ENCODE measurements at regions not wholly inside any gene's neighbourhood (a gene's known extent, or its start where the extent isn't known, plus 50 kb on each side); places are given as distances from the start of the nearest gene placed in this dataset.

DNA sequence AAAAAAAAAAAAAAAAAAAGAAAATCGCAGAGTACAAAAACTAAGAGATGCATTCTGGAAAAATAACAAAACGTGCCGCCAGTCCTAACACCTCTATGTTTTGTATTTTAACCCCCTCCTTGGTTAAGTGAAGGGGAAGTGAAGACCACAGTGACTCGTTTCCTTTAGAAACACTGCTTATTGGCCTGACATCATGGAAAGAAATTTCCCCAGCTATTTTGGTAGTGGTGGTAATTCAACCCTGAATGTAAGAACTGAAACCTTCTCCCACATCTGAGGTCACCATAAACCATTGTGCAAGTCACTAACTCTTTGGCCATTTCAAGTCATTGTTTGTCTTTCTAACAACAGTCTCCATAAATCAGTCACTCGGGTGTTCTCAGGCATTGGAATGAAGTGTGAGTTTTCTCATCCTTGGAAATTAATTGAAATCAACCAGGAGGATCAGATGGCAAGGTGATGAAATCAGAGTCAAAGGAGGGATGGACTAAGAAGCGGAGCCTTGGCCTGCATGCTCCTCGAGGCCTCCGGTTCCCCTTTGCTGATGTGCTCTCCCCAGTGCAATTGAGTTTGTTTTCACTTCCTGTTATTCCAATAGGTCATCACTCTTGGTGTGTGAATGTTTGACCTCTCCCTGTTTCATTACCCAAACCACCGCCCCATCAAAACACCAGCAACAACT, 443.9 kb downstream of the FGF9 start:
- Histone ChIP-seq H3K9ac (ENCODE audit: extremely low read depth, insufficient read length, low read length) (no peak overlapping the region), H2BK20ac (ENCODE audit: low read depth, low read length, poor library complexity, severe bottlenecking) (no peak overlapping the region), H3K18ac (ENCODE audit: insufficient read length, low read depth, low read length) (no peak overlapping the region), H3K79me2 (ENCODE audit: insufficient read depth, low read length) (no peaks in the 10 kb centered on the region), H3K14ac (ENCODE audit: insufficient read depth, low read length) (no peak overlapping the region), H3K4me2 (ENCODE audit: insufficient read depth, insufficient read length, low read length) (no peak overlapping the region), H2BK5ac (ENCODE audit: insufficient read length, low read length) (no peak overlapping the region), H3T11ph (ENCODE audit: low read length) (no peak overlapping the region), H3K23ac (ENCODE audit: insufficient read length, low read depth, low read length) (no peak overlapping the region), H3K27ac (ENCODE audit: insufficient read length, low read depth, low read length) (no peak overlapping the region), H2AFZ (ENCODE audit: low read length) (no peak overlapping the region), H4K20me1 (ENCODE audit: control insufficient read depth, insufficient read depth, insufficient read length) (no peaks in the 10 kb centered on the region), H3K23me2 (ENCODE audit: insufficient read length, low read depth, low read length, poor library complexity, severe bottlenecking) (no peaks in the 10 kb centered on the region), H3K9me3 (ENCODE audit: control insufficient read depth, low read depth, low read length) (no peaks in the 10 kb centered on the region), H2BK12ac (ENCODE audit: insufficient read length, low read depth, low read length) (no peak overlapping the region), H4K5ac (ENCODE audit: insufficient read length, low read depth, low read length) (no peak overlapping the region), H3K4me1 (ENCODE audit: insufficient read depth, low read length) (no peaks in the 10 kb centered on the region), H2AK5ac (ENCODE audit: insufficient read length, low read length) (no peak overlapping the region), H3K4ac (ENCODE audit: low read depth, low read length) (no peak overlapping the region), H2BK120ac (ENCODE audit: low read depth, low read length, poor library complexity, severe bottlenecking) (no peak overlapping the region), H3K27me3 (ENCODE audit: insufficient read depth, low read length) (no peaks in the 10 kb centered on the region), H2BK15ac (ENCODE audit: low read depth, low read length) (no peak overlapping the region), H3K56ac (ENCODE audit: insufficient read length, low read depth, low read length) (no peak overlapping the region), H3K79me1 (ENCODE audit: insufficient read depth, low read depth, low read length, poor library complexity, severe bottlenecking) (no peaks in the 10 kb centered on the region), H4K91ac (ENCODE audit: insufficient read length, low read depth, low read length) (no peak overlapping the region), H4K8ac (replicated peaks; ENCODE audit: insufficient read length, low read depth, low read length) (no peak overlapping the region)
- Mint-ChIP-seq H3K27me3 (ENCODE audit: low read depth) (no peaks in the 10 kb centered on the region), H3K27ac (no peak overlapping the region), H3K36me3 (ENCODE audit: insufficient read depth in 1 of 3, low read depth in 3 of 3) (no peaks in the 10 kb centered on the region), H3K9me3 (peaks cover 0 to 2% of the 10 kb centered on the region in 2 experiments; a peak in 2 of 5 replicates), H3K4me3 (no peak overlapping the region), H3K4me1 (peaks cover 6 to 22% of the 10 kb centered on the region in 2 experiments)
- no CpG with 5 or more reads among the region's 9 CpGs for WGBS (ENCODE audit: extremely low coverage, insufficient read length, low lambda C conversion rate)
- DNase-seq: no peak
- TF ChIP-seq, protein P1, sequence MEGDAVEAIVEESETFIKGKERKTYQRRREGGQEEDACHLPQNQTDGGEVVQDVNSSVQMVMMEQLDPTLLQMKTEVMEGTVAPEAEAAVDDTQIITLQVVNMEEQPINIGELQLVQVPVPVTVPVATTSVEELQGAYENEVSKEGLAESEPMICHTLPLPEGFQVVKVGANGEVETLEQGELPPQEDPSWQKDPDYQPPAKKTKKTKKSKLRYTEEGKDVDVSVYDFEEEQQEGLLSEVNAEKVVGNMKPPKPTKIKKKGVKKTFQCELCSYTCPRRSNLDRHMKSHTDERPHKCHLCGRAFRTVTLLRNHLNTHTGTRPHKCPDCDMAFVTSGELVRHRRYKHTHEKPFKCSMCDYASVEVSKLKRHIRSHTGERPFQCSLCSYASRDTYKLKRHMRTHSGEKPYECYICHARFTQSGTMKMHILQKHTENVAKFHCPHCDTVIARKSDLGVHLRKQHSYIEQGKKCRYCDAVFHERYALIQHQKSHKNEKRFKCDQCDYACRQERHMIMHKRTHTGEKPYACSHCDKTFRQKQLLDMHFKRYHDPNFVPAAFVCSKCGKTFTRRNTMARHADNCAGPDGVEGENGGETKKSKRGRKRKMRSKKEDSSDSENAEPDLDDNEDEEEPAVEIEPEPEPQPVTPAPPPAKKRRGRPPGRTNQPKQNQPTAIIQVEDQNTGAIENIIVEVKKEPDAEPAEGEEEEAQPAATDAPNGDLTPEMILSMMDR (conservative IDR thresholded peaks at IDR 0.05): no peak
